GM12874 (cell line): ENCODE measurements at regions not wholly inside any gene's neighbourhood (a gene's known extent, or its start where the extent isn't known, plus 50 kb on each side); places are given as distances from the start of the nearest gene placed in this dataset.

Experiments
- CTCF ChIP-seq: IDR thresholded peaks from 2 replicates; pipeline ENCODE4 v1.5.1; 2011; ENCODE audit warnings: low read depth, mild to moderate bottlenecking, control low read depth, low read length, moderate library complexity; ENCODE audit not compliant: insufficient read depth

GRCh38 chr6:91565207-91565606 lies 978.3 kb upstream of the MAP3K7 start:
- no peak for TF ChIP-seq CTCF

DNA sequence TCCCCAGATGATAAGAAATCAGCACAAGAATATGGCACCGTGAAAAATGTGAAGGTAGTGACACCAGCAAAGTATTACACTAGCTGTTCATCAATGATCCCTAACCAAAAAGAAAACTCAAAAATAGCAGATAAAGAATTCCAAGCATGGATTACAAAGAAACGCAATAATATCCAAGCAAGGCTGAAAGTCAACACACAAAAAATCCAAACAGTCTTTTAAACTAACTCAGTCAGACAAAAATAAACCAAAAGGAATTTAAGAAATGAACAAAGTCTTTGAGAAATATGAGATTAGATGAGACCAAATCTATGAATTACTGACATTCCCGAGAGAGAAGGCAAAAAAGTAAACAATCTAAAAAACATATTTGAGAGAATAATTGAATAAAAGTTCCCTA lies 976.1 kb upstream of the MAP3K7 start:
- no peak for TF ChIP-seq CTCF

GRCh38 chr6:91560409-91560808 lies 973.5 kb upstream of the MAP3K7 start:
- TF ChIP-seq CTCF: no peak

DNA sequence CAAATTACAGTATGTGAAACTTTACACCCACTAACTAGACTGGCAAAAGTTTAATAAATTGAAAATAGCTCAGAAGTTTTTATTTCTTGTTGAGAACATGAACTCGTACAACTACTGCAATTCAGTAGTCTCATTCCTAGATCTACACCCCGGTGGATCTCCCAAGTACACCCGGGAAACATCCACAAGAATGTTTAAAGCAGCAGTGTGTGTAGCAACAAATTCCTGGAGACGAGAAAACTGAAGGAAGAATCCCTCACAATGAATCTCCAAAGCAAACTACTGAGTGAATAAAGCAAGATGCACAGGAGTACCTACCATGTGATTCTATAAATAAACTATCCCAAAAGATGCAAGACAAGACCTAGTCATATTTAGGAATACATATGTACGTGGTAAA lies 954.0 kb upstream of the MAP3K7 start:
- no peak for TF ChIP-seq CTCF

DNA sequence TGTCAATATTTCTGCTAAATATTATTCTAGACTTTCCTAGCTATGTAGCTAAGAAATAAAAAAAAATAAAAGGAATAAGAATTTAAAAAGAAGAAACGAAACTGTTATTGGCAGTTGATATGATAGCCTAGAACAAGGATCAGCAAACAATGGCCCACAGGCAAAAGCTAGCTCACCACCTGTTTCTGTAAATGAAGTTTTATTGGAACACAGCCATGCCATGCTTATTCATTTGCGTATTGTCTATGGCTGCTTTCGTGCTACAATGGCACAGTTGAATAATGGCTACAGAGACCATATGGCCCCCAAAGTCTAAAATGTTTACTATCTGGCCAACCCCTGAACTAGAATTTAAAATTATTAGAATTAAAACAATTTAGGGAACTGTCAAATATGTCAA lies 952.6 kb upstream of the MAP3K7 start:
- TF ChIP-seq CTCF: no peak

DNA sequence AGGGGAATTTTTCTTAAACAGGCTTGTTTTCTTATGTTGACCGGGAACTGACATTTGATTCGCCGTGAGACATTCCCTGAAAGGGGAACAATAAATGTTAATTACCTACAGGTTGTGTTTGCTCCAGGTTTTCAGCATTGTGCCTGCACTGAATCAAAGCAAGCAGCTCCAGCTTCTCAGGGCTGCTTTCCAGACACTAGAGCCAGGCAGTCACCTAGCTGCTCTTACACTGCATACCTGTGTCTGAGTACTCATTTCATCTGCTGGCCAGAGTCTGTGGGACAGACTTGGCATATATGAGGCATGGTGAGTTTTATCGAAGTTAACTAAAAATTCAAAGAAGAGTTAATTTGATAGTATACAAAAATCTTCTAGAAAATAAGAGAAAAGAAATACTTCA lies 951.8 kb upstream of the MAP3K7 start:
- TF ChIP-seq CTCF: no peak

- no peak for TF ChIP-seq CTCF
Observed at GRCh38 chr6:91534614-91535013, 947.7 kb upstream of the MAP3K7 start.

GRCh38 chr6:91523511-91523910 lies 936.6 kb upstream of the MAP3K7 start:
- TF ChIP-seq CTCF: no peak
